ENCODE measurements at regions not wholly inside any gene's neighbourhood (a gene's known extent, or its start where the extent isn't known, plus 50 kb on each side); places are given as distances from the start of the nearest gene placed in this dataset.

- H2AFZ ChIP-seq (ENCODE audit: low read depth): no peak overlapping the region
- no peak for DNase-seq
- CTCF ChIA-PET: no interaction called here
- no peaks in the 10 kb centered on the region for H4K20me1 ChIP-seq (ENCODE audit: insufficient read depth)
- H3K36me3 ChIP-seq (replicated peaks in 1 of 2; ENCODE audit: control insufficient read depth in 1 of 2, insufficient read depth in 2 of 2, low read length in 1 of 2): no peaks in the 10 kb centered on the region
- no peaks in the 10 kb centered on the region for H3F3A ChIP-seq (replicated peaks; ENCODE audit: insufficient read depth)
- H3K79me2 ChIP-seq (ENCODE audit: insufficient read depth): no peaks in the 10 kb centered on the region
- no peaks in the 10 kb centered on the region for H3K9me3 ChIP-seq
- H3K4me3 ChIP-seq (ENCODE audit: low read depth in 2 of 2, low read length in 1 of 2): no peak overlapping the region
- no peak overlapping the region for H3K27ac ChIP-seq (ENCODE audit: low read depth in 2 of 2, low read length in 1 of 2)
- peaks cover 18% of the 10 kb centered on the region; the same call in 1 of the 2 replicates for H3K27me3 ChIP-seq (ENCODE audit: insufficient read depth)
- no peaks in the 10 kb centered on the region for H3K9me2 ChIP-seq
- H3K4me1 ChIP-seq (ENCODE audit: control insufficient read depth in 1 of 2, insufficient read depth in 2 of 2, low read depth in 1 of 2, low read length in 1 of 2): peaks cover 0 to 7% of the 10 kb centered on the region in 2 experiments; a peak in 2 of 4 replicates
- no peak for TF ChIP-seq JUND (IDR thresholded peaks at IDR 0.05)
- no peak for TF ChIP-seq USF1 (IDR thresholded peaks at IDR 0.05; ENCODE audit: borderline replicate concordance, low read depth)
- TF ChIP-seq CTCF (IDR thresholded peaks at IDR 0.05): no peak
- no peak for TF ChIP-seq NFIC (IDR thresholded peaks at IDR 0.05; ENCODE audit: borderline replicate concordance)
- TF ChIP-seq EZH2phosphoT487 (IDR thresholded peaks at IDR 0.05; ENCODE audit: borderline replicate concordance, low read depth): no peak
- no peak for TF ChIP-seq ELF1 (IDR thresholded peaks at IDR 0.05)
- TF ChIP-seq CHD2 (IDR thresholded peaks at IDR 0.05; ENCODE audit: low read length, partially characterized antibody): no peak
- no peak for TF ChIP-seq USF2 (IDR thresholded peaks at IDR 0.05; ENCODE audit: borderline replicate concordance, low read depth, low read length)
- TF ChIP-seq GABPA (IDR thresholded peaks at IDR 0.05; ENCODE audit: low read depth): no peak
- no peak for TF ChIP-seq REST (IDR thresholded peaks at IDR 0.05; ENCODE audit: low read depth, low read length)
- H3K9ac ChIP-seq: no peak overlapping the region
- no peak overlapping the region for H3K4me2 ChIP-seq
- 54% methylated on average over 18 of the region's 18 CpGs for WGBS (ENCODE audit: low lambda C conversion rate)
- POLR2A ChIA-PET: no interaction called here
These were observed 91.0 kb upstream of the BCOR start for GRCh38 chrX:40188573-40189417.

Data from SK-N-SH (cell line).